Breast epithelium (tissue), 4 donors: ENCODE measurements at regions not wholly inside any gene's neighbourhood (a gene's known extent, or its start where the extent isn't known, plus 50 kb on each side); places are given as distances from the start of the nearest gene placed in this dataset.

Source experiments
- DNase-seq, 2 donors: peaks; one replicate each; pipeline ENCODE4 v3.0.0-alpha.2; 2019; ENCODE audit warnings: low spot score in 2 of 2
- H3K27ac ChIP-seq, 2 donors: fragments of 200-600 bp; sonication (generic) in 1 of 2; one replicate each; pipeline ENCODE4 v1.5.1; 2016 to 2019; ENCODE audit warnings: mild to moderate bottlenecking in 1 of 2
- H3K27me3 ChIP-seq, 2 donors: fragments of 200-600 bp; sonication (generic) in 1 of 2; one replicate each; pipeline versions ENCODE4 v1.5.1 to v1.6.0; 2017 to 2019; ENCODE audit warnings: control low read depth in 1 of 2, mild to moderate bottlenecking in 1 of 2
- H3K36me3 ChIP-seq: fragments of 200-600 bp; one replicate; pipeline ENCODE4 v1.5.1; 2019
- H3K4me1 ChIP-seq, 2 donors: fragments of 200-600 bp; sonication (generic); one replicate each; pipeline ENCODE4 v1.5.1; 2016 to 2019; ENCODE audit warnings: control low read depth in 1 of 2
- H3K4me3 ChIP-seq, 3 donors: fragments of 200-600 bp; sonication (generic); 1 replicate in 2 of 3; 2 replicates in 1 of 3; pipeline ENCODE4 v1.5.1; 2016 to 2019; ENCODE audit warnings: mild to moderate bottlenecking in 3 of 3, moderate library complexity in 2 of 3
- H3K9me3 ChIP-seq, 2 donors: fragments of 200-600 bp; sonication (generic) in 1 of 2; one replicate each; pipeline ENCODE4 v1.5.1; 2016 to 2019; ENCODE audit warnings: control low read depth in 1 of 2
- CTCF ChIP-seq, 3 donors: fragments of 450-650 bp; IDR thresholded peaks; one replicate each; pipeline ENCODE4 v1.5.1; 2016 to 2017; ENCODE audit warnings: antibody characterized with exemption in 3 of 3, mild to moderate bottlenecking in 3 of 3, moderate library complexity in 3 of 3
- POLR2A ChIP-seq: fragments of 450-650 bp; IDR thresholded peaks from one replicate; pipeline ENCODE4 v1.6.1; 2016; ENCODE audit warnings: antibody characterized with exemption, mild to moderate bottlenecking, moderate library complexity
- POLR2AphosphoS5 ChIP-seq, 3 donors: sonication (generic); formaldehyde crosslinking; IDR thresholded peaks; one replicate each; pipeline ENCODE4 v1.6.1; 2017; ENCODE audit warnings: antibody characterized with exemption in 3 of 3
- intact Hi-C: fragments of 100-400 bp; cut with DNase I; formaldehyde crosslinking; loops from one replicate; pipeline ENCODE4 v1.15.1; 2023; ENCODE audit warnings: low total_unique reads

- Histone ChIP-seq H3K4me3 (no peak overlapping the region), H3K36me3 (no peaks in the 10 kb centered on the region), H3K27me3 (no peaks in the 10 kb centered on the region), H3K27ac (no peak overlapping the region), H3K4me1 (no peaks in the 10 kb centered on the region), H3K9me3 (no peaks in the 10 kb centered on the region)
- DNase-seq, result no peak
- intact Hi-C loops, result no loop called here
- TF ChIP-seq POLR2A (no peak), POLR2AphosphoS5 (IDR thresholded peaks at IDR 0.05) (no peak), CTCF (IDR thresholded peaks at IDR 0.05) (no peak)
These were observed 841.5 kb downstream of the SOCS6 start for GRCh38 chr18:71130351-71130750.

- no peak for DNase-seq
These were observed 836.7 kb downstream of the SOCS6 start for GRCh38 chr18:71125581-71125980.

GRCh38 chr18:71116535-71116934 is 827.7 kb downstream of the SOCS6 start:
- Histone ChIP-seq H3K4me3 (no peak overlapping the region), H3K36me3 (no peaks in the 10 kb centered on the region), H3K27me3 (no peaks in the 10 kb centered on the region), H3K9me3 (peaks cover 0 to 11% of the 10 kb centered on the region in 2 donors), H3K4me1 (no peaks in the 10 kb centered on the region), H3K27ac (no peak overlapping the region)
- intact Hi-C loops, result no loop called here
- DNase-seq, result no peak
- TF ChIP-seq POLR2AphosphoS5 (IDR thresholded peaks at IDR 0.05) (no peak), CTCF (IDR thresholded peaks at IDR 0.05) (no peak), POLR2A (no peak)

More at GRCh38 chr18:71125581-71125980, 836.7 kb downstream of the SOCS6 start:
- intact Hi-C loops, result no loop called here
- H3K27ac ChIP-seq, result no peak overlapping the region
- no peaks in the 10 kb centered on the region for H3K27me3 ChIP-seq
- peaks cover 0 to 20% of the 10 kb centered on the region in 2 donors for H3K9me3 ChIP-seq
- H3K36me3 ChIP-seq, result no peaks in the 10 kb centered on the region
- no peaks in the 10 kb centered on the region for H3K4me1 ChIP-seq
- no peak overlapping the region for H3K4me3 ChIP-seq
- TF ChIP-seq CTCF (IDR thresholded peaks at IDR 0.05) (no peak), POLR2AphosphoS5 (IDR thresholded peaks at IDR 0.05) (no peak), POLR2A (no peak)

GRCh38 chr18:71115261-71115660 is 826.4 kb downstream of the SOCS6 start:
- Histone ChIP-seq H3K27me3 (no peaks in the 10 kb centered on the region), H3K9me3 (peaks cover 0 to under 1% of the 10 kb centered on the region in 2 donors), H3K4me1 (no peaks in the 10 kb centered on the region), H3K4me3 (no peak overlapping the region), H3K36me3 (no peaks in the 10 kb centered on the region), H3K27ac (no peak overlapping the region)
- no peak for DNase-seq
- no peak for TF ChIP-seq CTCF (IDR thresholded peaks at IDR 0.05)
- no peak for TF ChIP-seq POLR2A
- no peak for TF ChIP-seq POLR2AphosphoS5 (IDR thresholded peaks at IDR 0.05)
- intact Hi-C loops, result no loop called here

- H3K4me3 ChIP-seq, result no peak overlapping the region
- H3K27me3 ChIP-seq, result no peaks in the 10 kb centered on the region
- no peak for DNase-seq
- intact Hi-C loops, result no loop called here
- TF ChIP-seq CTCF (IDR thresholded peaks at IDR 0.05) (no peak), POLR2AphosphoS5 (IDR thresholded peaks at IDR 0.05) (no peak), POLR2A (no peak)
- H3K9me3 ChIP-seq, result no peaks in the 10 kb centered on the region
- H3K4me1 ChIP-seq, result no peaks in the 10 kb centered on the region
- no peaks in the 10 kb centered on the region for H3K36me3 ChIP-seq
- H3K27ac ChIP-seq, result no peak overlapping the region
These were observed 825.8 kb downstream of the SOCS6 start for GRCh38 chr18:71114550-71115210.
